ENCODE measurements at regions not wholly inside any gene's neighbourhood (a gene's known extent, or its start where the extent isn't known, plus 50 kb on each side); places are given as distances from the start of the nearest gene placed in this dataset.

GRCh38 chr16:18003033-18003432 is 333.5 kb downstream of the NPIPA8 start:
- Mint-ChIP-seq H3K9me3 (no peaks in the 10 kb centered on the region), H3K4me3 (no peak overlapping the region), H3K27ac (no peak overlapping the region), H3K27me3 (peaks cover 6% of the 10 kb centered on the region), H3K4me1 (no peaks in the 10 kb centered on the region), H3K36me3 (ENCODE audit: low read depth) (no peaks in the 10 kb centered on the region)
- ATAC-seq (replicated peaks) = no peak

DNA sequence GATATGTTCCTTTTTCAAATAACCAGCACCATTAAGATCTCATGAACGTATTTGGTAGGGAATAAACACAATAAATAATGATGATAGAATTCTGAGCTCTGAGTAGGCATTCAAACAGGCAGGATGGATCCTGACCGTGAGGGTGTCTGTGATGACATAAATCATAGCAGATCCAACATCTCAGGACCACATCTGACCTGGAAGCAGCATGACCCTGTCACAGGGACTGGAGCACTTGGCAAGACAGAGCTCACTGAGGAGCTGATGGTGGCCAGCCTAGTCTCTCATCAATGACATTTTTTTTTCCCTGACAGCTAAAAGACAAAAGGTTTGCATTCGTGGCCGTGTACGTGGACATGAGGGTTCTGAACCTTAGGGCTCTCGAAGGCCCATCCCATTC is 337.5 kb downstream of the NPIPA8 start:
- H3K27ac Mint-ChIP-seq = no peak overlapping the region
- no peaks in the 10 kb centered on the region for H3K36me3 Mint-ChIP-seq (ENCODE audit: low read depth)
- no peak for ATAC-seq (replicated peaks)

DNA sequence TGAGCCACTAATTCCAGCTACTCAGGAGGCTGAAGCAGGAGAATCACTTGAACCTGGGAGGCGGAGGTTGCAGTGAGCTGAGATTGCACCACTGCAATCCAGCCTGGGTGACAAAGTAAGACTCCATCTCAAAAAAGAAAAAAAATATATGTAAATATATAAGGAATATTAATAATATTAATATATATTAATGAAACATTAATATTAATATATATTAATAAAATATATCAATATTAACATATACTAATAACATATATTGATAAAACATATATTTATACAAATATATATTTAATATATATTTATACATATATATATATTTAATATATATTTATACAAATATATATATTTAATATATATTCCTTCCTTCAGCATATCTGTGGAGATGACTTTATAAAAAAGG is 338.0 kb downstream of the NPIPA8 start:
- no peaks in the 10 kb centered on the region for H3K9me3 Mint-ChIP-seq
- H3K4me1 Mint-ChIP-seq = no peaks in the 10 kb centered on the region
- no peak overlapping the region for H3K4me3 Mint-ChIP-seq
- H3K36me3 Mint-ChIP-seq (ENCODE audit: low read depth) = no peaks in the 10 kb centered on the region
- peaks cover 17% of the 10 kb centered on the region for H3K27me3 Mint-ChIP-seq
- ATAC-seq (replicated peaks) = no peak
- no peak overlapping the region for H3K27ac Mint-ChIP-seq

More for the DNA sequence above, 337.5 kb downstream of the NPIPA8 start:
- H3K27me3 Mint-ChIP-seq = peaks cover 16% of the 10 kb centered on the region
- no peak overlapping the region for H3K4me3 Mint-ChIP-seq
- no peaks in the 10 kb centered on the region for H3K4me1 Mint-ChIP-seq
- H3K9me3 Mint-ChIP-seq = no peaks in the 10 kb centered on the region

DNA sequence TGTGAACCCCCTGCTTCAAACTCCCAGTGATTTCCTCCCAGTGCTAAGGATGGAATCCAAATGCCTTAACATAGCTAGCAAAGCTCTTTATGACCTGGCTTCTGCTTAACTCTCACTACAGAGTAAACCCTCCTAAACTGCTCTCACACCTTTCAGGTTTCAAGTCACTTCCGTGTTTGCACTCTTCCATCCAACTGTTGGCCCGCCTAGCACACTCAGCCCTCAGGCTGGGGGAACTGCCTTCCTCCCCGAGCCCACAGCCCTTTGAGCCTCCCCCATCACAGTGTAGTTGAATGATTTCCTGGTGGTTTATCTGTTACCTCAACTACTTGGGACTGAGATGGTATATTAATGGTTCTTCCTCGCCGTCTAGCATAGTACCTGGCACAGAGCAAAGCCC is 342.5 kb downstream of the NPIPA8 start:
- Mint-ChIP-seq H3K27ac (no peak overlapping the region), H3K4me1 (no peaks in the 10 kb centered on the region), H3K27me3 (peaks cover 41% of the 10 kb centered on the region), H3K4me3 (no peak overlapping the region), H3K9me3 (no peaks in the 10 kb centered on the region), H3K36me3 (ENCODE audit: low read depth) (no peaks in the 10 kb centered on the region)
- ATAC-seq (replicated peaks) = no peak

GRCh38 chr16:17992416-17992815 is 344.1 kb downstream of the NPIPA8 start:
- no peaks in the 10 kb centered on the region for H3K4me1 Mint-ChIP-seq
- no peak overlapping the region for H3K4me3 Mint-ChIP-seq
- no peak for ATAC-seq (replicated peaks)
- H3K27ac Mint-ChIP-seq = no peak overlapping the region
- H3K36me3 Mint-ChIP-seq (ENCODE audit: low read depth) = no peaks in the 10 kb centered on the region
- H3K9me3 Mint-ChIP-seq = no peaks in the 10 kb centered on the region
- H3K27me3 Mint-ChIP-seq = peaks cover 40% of the 10 kb centered on the region

GRCh38 chr16:17989255-17989654 is 347.3 kb downstream of the NPIPA8 start:
- H3K4me3 Mint-ChIP-seq = no peak overlapping the region
- no peaks in the 10 kb centered on the region for H3K9me3 Mint-ChIP-seq
- H3K27me3 Mint-ChIP-seq = peaks cover 44% of the 10 kb centered on the region
- H3K27ac Mint-ChIP-seq = no peak overlapping the region
- no peaks in the 10 kb centered on the region for H3K4me1 Mint-ChIP-seq
- no peaks in the 10 kb centered on the region for H3K36me3 Mint-ChIP-seq (ENCODE audit: low read depth)
- no peak for ATAC-seq (replicated peaks)

GRCh38 chr16:17988839-17989238 is 347.7 kb downstream of the NPIPA8 start:
- Mint-ChIP-seq H3K27me3 (peaks cover 40% of the 10 kb centered on the region), H3K9me3 (no peaks in the 10 kb centered on the region), H3K4me3 (no peak overlapping the region), H3K4me1 (no peaks in the 10 kb centered on the region), H3K36me3 (ENCODE audit: low read depth) (no peaks in the 10 kb centered on the region), H3K27ac (no peak overlapping the region)
- ATAC-seq (replicated peaks) = no peak

GRCh38 chr16:17986991-17987390 is 349.5 kb downstream of the NPIPA8 start:
- Mint-ChIP-seq H3K4me1 (no peaks in the 10 kb centered on the region), H3K9me3 (no peaks in the 10 kb centered on the region), H3K4me3 (no peak overlapping the region), H3K36me3 (ENCODE audit: low read depth) (no peaks in the 10 kb centered on the region), H3K27me3 (peaks cover 35% of the 10 kb centered on the region), H3K27ac (no peak overlapping the region)
- ATAC-seq (replicated peaks) = no peak

GRCh38 chr16:17984810-17985209 is 351.7 kb downstream of the NPIPA8 start:
- no peaks in the 10 kb centered on the region for H3K36me3 Mint-ChIP-seq (ENCODE audit: low read depth)
- no peaks in the 10 kb centered on the region for H3K4me1 Mint-ChIP-seq
- H3K27me3 Mint-ChIP-seq = peaks cover 24% of the 10 kb centered on the region
- H3K4me3 Mint-ChIP-seq = no peak overlapping the region
- no peak overlapping the region for H3K27ac Mint-ChIP-seq
- ATAC-seq (replicated peaks) = no peak
- no peaks in the 10 kb centered on the region for H3K9me3 Mint-ChIP-seq

DNA sequence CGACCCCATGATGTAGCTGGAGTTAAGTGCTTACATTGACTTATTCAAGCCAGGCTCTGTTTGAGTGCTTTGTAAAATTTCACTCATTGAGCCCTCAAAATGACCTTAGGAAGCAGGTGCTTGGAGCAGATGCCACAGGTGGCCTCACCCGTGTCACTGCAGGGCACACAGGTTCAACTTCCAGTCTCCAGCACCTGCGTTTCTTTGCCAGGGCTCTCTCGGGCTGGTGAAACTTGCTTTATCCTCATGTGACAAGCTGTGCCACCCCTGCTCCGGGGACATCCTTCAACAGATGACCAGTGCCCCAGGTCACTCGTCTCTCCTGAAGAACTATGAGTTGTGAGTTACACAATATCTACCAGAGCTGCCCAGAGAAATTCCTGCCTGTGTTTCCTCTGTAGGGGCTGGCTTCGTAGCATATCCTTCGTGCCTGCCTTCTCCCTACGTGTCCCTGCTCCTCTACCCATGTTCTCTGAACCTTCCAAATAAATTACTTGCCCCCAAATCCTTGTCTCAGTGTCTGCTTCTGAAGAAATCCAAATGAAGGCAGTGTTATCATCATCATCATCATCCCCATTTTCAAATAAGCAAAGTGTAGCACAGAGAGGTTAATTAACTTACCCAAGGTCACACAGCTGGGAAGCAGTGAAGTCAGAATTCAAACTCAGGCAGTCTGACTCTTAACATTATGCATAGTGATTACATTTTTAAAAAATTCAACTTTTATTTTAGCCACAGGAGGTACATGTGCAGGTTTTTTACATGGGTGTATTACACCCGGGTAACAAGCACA is 352.5 kb downstream of the NPIPA8 start:
- H3K9me3 Mint-ChIP-seq = no peaks in the 10 kb centered on the region
- no peaks in the 10 kb centered on the region for H3K36me3 Mint-ChIP-seq (ENCODE audit: low read depth)
- H3K27me3 Mint-ChIP-seq = peaks cover 17% of the 10 kb centered on the region
- ATAC-seq (replicated peaks) = no peak
- no peaks in the 10 kb centered on the region for H3K4me1 Mint-ChIP-seq
- H3K4me3 Mint-ChIP-seq = no peak overlapping the region
- no peak overlapping the region for H3K27ac Mint-ChIP-seq

DNA sequence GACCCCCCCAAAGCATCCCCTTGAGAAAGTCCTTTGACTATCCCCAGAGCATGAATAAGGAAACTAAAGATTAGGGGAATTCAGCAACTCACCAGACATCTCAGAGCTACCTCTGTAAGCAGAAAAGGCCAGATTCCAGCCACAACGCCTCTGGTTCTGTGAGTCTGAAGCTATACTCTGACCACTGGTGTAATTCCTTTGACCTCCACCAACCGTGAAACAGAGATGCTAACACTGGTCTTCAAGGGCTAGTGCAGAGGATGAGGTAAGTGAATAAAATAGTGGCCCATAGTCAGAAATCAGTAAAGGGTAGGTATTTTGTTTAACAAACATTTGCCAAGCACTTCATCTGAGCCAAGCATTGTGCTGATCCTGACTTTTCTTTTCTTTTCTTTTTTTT is 353.4 kb downstream of the NPIPA8 start:
- no peak for ATAC-seq (replicated peaks)
- Mint-ChIP-seq H3K9me3 (no peaks in the 10 kb centered on the region), H3K27ac (no peak overlapping the region), H3K27me3 (peaks cover 18% of the 10 kb centered on the region), H3K4me3 (no peak overlapping the region), H3K36me3 (ENCODE audit: low read depth) (no peaks in the 10 kb centered on the region), H3K4me1 (no peaks in the 10 kb centered on the region)

- Mint-ChIP-seq H3K27ac (no peak overlapping the region), H3K27me3 (peaks cover 8% of the 10 kb centered on the region), H3K9me3 (no peaks in the 10 kb centered on the region), H3K4me1 (no peaks in the 10 kb centered on the region), H3K36me3 (ENCODE audit: low read depth) (no peaks in the 10 kb centered on the region), H3K4me3 (no peak overlapping the region)
- ATAC-seq (replicated peaks) = no peak
Measured at GRCh38 chr16:17977260-17977659, 359.3 kb downstream of the NPIPA8 start.

DNA sequence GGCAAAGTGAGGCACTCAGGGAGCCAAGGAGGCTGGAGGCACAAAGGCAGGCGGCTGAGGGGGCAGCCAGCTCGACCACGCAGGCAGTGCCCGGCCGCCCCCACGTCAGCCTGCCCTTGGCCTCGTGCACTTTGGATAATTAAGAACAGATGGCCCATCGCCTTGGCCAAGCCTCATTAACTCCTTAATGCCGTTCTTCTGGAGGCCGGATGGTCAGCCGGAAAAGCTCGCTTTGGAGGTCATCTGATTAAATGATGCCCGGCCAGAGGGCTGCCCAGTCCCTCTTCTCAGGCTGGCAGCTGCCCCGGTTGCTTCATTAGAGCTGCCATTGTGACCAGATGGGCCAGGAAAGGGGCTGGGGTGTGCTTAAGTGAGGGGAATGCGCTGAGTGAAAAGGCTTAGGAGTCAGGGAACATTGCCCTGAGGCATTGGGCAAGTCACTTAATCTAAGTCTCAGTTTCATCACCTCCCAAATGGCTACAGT is 364.0 kb downstream of the NPIPA8 start:
- no peak for ATAC-seq (replicated peaks)

GRCh38 chr16:17970816-17971331 is 365.7 kb downstream of the NPIPA8 start:
- no peaks in the 10 kb centered on the region for H3K36me3 Mint-ChIP-seq (ENCODE audit: low read depth)
- ATAC-seq (replicated peaks) = no peak
- H3K27ac Mint-ChIP-seq = no peak overlapping the region

More for the DNA sequence above, 364.0 kb downstream of the NPIPA8 start:
- no peaks in the 10 kb centered on the region for H3K4me1 Mint-ChIP-seq
- H3K36me3 Mint-ChIP-seq (ENCODE audit: low read depth) = no peaks in the 10 kb centered on the region
- peaks cover 19% of the 10 kb centered on the region for H3K27me3 Mint-ChIP-seq
- no peak overlapping the region for H3K27ac Mint-ChIP-seq
- no peaks in the 10 kb centered on the region for H3K9me3 Mint-ChIP-seq
- no peak overlapping the region for H3K4me3 Mint-ChIP-seq

GRCh38 chr16:17970157-17970765 is 366.3 kb downstream of the NPIPA8 start:
- H3K4me3 Mint-ChIP-seq = no peak overlapping the region
- H3K4me1 Mint-ChIP-seq = no peaks in the 10 kb centered on the region
- H3K36me3 Mint-ChIP-seq (ENCODE audit: low read depth) = no peaks in the 10 kb centered on the region
- H3K27me3 Mint-ChIP-seq = peaks cover 19% of the 10 kb centered on the region
- no peak overlapping the region for H3K27ac Mint-ChIP-seq
- ATAC-seq (replicated peaks) = no peak
- peaks cover 3% of the 10 kb centered on the region for H3K9me3 Mint-ChIP-seq

More at GRCh38 chr16:17970816-17971331, 365.7 kb downstream of the NPIPA8 start:
- Mint-ChIP-seq H3K4me1 (no peaks in the 10 kb centered on the region), H3K27me3 (peaks cover 19% of the 10 kb centered on the region), H3K4me3 (no peak overlapping the region), H3K9me3 (peaks cover 3% of the 10 kb centered on the region)

Measured in activated T-helper 17 cell treated with anti-CD3 and anti-CD28 coated beads, Interleukin-2, amount 50 U/mL, for 72 hours (primary cell).